ENCODE measurements at regions not wholly inside any gene's neighbourhood (a gene's known extent, or its start where the extent isn't known, plus 50 kb on each side); places are given as distances from the start of the nearest gene placed in this dataset.

DNA sequence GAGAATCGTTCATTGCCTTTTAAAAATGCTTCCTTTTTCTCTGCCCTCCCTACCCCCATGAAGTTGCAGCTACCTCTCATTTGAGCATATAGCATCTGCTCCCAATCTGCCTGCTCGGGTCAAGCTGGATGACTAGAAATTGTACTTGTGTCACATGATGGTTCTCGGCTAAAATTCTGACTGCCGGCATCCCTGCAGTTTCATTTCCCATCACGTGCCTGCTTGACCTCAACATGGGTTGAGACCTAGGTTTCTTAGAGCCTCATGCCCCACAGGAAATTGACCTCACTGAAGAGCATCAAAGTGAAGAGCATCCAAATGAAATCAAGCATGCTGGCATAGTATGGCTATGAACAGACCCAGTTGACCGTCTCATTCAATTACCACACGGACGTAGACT is 581.6 kb upstream of the PSMD7 start:
- H3K27ac ChIP-seq (ENCODE audit: extremely low read length, insufficient read depth, low read length): no peak overlapping the region
- TF ChIP-seq, protein P1, sequence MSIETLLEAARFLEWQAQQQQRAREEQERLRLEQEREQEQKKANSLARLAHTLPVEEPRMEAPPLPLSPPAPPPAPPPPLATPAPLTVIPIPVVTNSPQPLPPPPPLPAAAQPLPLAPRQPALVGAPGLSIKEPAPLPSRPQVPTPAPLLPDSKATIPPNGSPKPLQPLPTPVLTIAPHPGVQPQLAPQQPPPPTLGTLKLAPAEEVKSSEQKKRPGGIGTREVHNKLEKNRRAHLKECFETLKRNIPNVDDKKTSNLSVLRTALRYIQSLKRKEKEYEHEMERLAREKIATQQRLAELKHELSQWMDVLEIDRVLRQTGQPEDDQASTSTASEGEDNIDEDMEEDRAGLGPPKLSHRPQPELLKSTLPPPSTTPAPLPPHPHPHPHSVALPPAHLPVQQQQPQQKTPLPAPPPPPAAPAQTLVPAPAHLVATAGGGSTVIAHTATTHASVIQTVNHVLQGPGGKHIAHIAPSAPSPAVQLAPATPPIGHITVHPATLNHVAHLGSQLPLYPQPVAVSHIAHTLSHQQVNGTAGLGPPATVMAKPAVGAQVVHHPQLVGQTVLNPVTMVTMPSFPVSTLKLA (IDR thresholded peaks at IDR 0.05): 0 out of 2 replicates have a peak, but pooled peaks have one; percentile 3
- no peak for TF ChIP-seq POLR2AphosphoS5 (IDR thresholded peaks at IDR 0.05; ENCODE audit: low read depth, low read length)
- TF ChIP-seq, protein P2, sequence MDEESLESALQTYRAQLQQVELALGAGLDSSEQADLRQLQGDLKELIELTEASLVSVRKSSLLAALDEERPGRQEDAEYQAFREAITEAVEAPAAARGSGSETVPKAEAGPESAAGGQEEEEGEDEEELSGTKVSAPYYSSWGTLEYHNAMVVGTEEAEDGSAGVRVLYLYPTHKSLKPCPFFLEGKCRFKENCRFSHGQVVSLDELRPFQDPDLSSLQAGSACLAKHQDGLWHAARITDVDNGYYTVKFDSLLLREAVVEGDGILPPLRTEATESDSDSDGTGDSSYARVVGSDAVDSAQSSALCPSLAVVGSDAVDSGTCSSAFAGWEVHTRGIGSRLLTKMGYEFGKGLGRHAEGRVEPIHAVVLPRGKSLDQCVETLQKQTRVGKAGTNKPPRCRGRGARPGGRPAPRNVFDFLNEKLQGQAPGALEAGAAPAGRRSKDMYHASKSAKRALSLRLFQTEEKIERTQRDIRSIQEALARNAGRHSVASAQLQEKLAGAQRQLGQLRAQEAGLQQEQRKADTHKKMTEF (CRISPR knock-in tag; IDR thresholded peaks at IDR 0.05): no peak
- no peak for TF ChIP-seq HMG20A (CRISPR knock-in tag; IDR thresholded peaks at IDR 0.05; ENCODE audit: borderline replicate concordance)
- H3K79me2 ChIP-seq (ENCODE audit: insufficient read depth, low read length): no peaks in the 10 kb centered on the region
- ATAC-seq (no peak), DNase-seq (ENCODE audit: low spot score) (no peak), FAIRE-seq (no peak)
- H4K20me1 ChIP-seq (ENCODE audit: insufficient read depth, low read length): no peaks in the 10 kb centered on the region
- in situ Hi-C loops (cut with HindIII; ENCODE audit: extremely low pct_ligation_motif_present, low pct_unique_long_range_greater_than_20kb): loop anchor here (10.0 kb wide), 1 partner anchor 160 kb away; no protein-coding TSS in a partner anchor
- H3K27me3 ChIP-seq (ENCODE audit: control insufficient read depth in 1 of 2, insufficient read depth in 2 of 2, low read length in 2 of 2): peaks cover 2 to 9% of the 10 kb centered on the region in 2 experiments; a peak in 3 of 5 replicates
- no peak overlapping the region for H3K9ac ChIP-seq (ENCODE audit: insufficient read depth, low read depth, low read length)
- H3K36me3 ChIP-seq (replicated peaks in 1 of 2; ENCODE audit: control insufficient read depth in 1 of 2, insufficient read depth in 2 of 2, low read length in 2 of 2): no peaks in the 10 kb centered on the region
- no peak overlapping the region for H3K4me2 ChIP-seq (ENCODE audit: low read depth, low read length)
- POLR2A ChIA-PET: no interaction called here
- no TSS peak for BruUV-seq (replicated peaks)
- 49% methylated on average over 8 of the region's 8 CpGs for WGBS (ENCODE audit: low lambda C conversion rate)
- no peak overlapping the region for H2AFZ ChIP-seq (ENCODE audit: low read length)
- CTCF ChIA-PET (ENCODE audit: low intra/inter-chr PET ratio, low total read pairs): interaction anchor here (0.8 kb wide), 1 partner anchor 320 kb away, joined by 3 read pairs; no protein-coding TSS in a partner anchor
- no peaks in the 10 kb centered on the region for H3K4me1 ChIP-seq (ENCODE audit: insufficient read depth, low read length)
- no peak overlapping the region for H3K4me3 ChIP-seq (replicated peaks in 1 of 3; ENCODE audit: insufficient read depth in 1 of 3, low read depth in 2 of 3, low read length in 3 of 3)
- intact Hi-C loops (cut with micrococcal nuclease; ENCODE audit: unreplicated experiment): loop anchor here (1.0 kb wide), 2 partner anchors 163 to 241 kb away; no protein-coding TSS in a partner anchor
- H3K9me3 ChIP-seq (ENCODE audit: low read length): no peaks in the 10 kb centered on the region

Data from HepG2 (cell line).